ENCODE measurements at regions not wholly inside any gene's neighbourhood (a gene's known extent, or its start where the extent isn't known, plus 50 kb on each side); places are given as distances from the start of the nearest gene placed in this dataset.

GRCh38 chr21:14869984-14870852 lies 194.6 kb downstream of the NRIP1 start:
- DNase-seq, result no peak

GRCh38 chr21:14866859-14867765 lies 197.7 kb downstream of the NRIP1 start:
- no peak for DNase-seq

- no peak for DNase-seq
Measured at GRCh38 chr21:14864211-14865021, 200.4 kb downstream of the NRIP1 start.

- no peak for DNase-seq
Measured at GRCh38 chr21:14863745-14864210, 201.0 kb downstream of the NRIP1 start.

- no peak for DNase-seq
Measured at GRCh38 chr21:14862794-14863720, 201.7 kb downstream of the NRIP1 start.

GRCh38 chr21:14858311-14858710 lies 206.5 kb downstream of the NRIP1 start:
- DNase-seq, result no peak

GRCh38 chr21:14857529-14857928 lies 207.3 kb downstream of the NRIP1 start:
- DNase-seq, result no peak

GRCh38 chr21:14850394-14850793 lies 214.4 kb downstream of the NRIP1 start:
- no peak for DNase-seq

- no peak for DNase-seq
Measured at GRCh38 chr21:14846621-14847020, 218.2 kb downstream of the NRIP1 start.

- DNase-seq, result no peak
Measured at GRCh38 chr21:14844001-14844400, 220.8 kb downstream of the NRIP1 start.

- DNase-seq, result no peak
Measured at GRCh38 chr21:14842601-14843000, 222.2 kb downstream of the NRIP1 start.

GRCh38 chr21:14841511-14842472 lies 223.0 kb downstream of the NRIP1 start:
- no peak for DNase-seq

GRCh38 chr21:14838400-14838799 lies 226.4 kb downstream of the NRIP1 start:
- no peak for DNase-seq

- DNase-seq, result no peak
Measured at GRCh38 chr21:14836950-14837349, 227.8 kb downstream of the NRIP1 start.

GRCh38 chr21:14833666-14834351 lies 231.0 kb downstream of the NRIP1 start:
- no peak for DNase-seq

GRCh38 chr21:14833241-14833640 lies 231.6 kb downstream of the NRIP1 start:
- DNase-seq, result no peak

- DNase-seq, result no peak
Measured at GRCh38 chr21:14830307-14830706, 234.5 kb downstream of the NRIP1 start.

GRCh38 chr21:14829685-14830084 lies 235.1 kb downstream of the NRIP1 start:
- DNase-seq, result no peak

- DNase-seq, result no peak
Measured at GRCh38 chr21:14827468-14827867, 237.3 kb downstream of the NRIP1 start.

- no peak for DNase-seq
Measured at GRCh38 chr21:14826630-14827029, 238.2 kb downstream of the NRIP1 start.
